CD14-positive monocyte (primary cell): ENCODE measurements at regions not wholly inside any gene's neighbourhood (a gene's known extent, or its start where the extent isn't known, plus 50 kb on each side); places are given as distances from the start of the nearest gene placed in this dataset.

Source experiments
- DNase-seq, 3 donors: peaks; one replicate each; pipeline ENCODE4 v3.0.0-alpha.2; 2011 to 2022
- H2AFZ ChIP-seq: 2 replicates; pipeline ENCODE4 v1.6.0; 2012; ENCODE audit warnings: mild to moderate bottlenecking, low read depth, low read length, inconsistent platforms; ENCODE audit not compliant: insufficient read depth, poor library complexity, severe bottlenecking
- H3K27ac ChIP-seq, 2 donors: 1 replicate in 1 of 2; 2 replicates in 1 of 2; pipeline ENCODE4 v1.5.1; 2012 to 2013; ENCODE audit warnings: low read length in 2 of 2, control low read depth in 1 of 2, inconsistent platforms in 1 of 2, low read depth in 1 of 2, mild to moderate bottlenecking in 1 of 2
- H3K27me3 ChIP-seq, 2 donors: one replicate each; pipeline versions ENCODE4 v1.6.0 to v1.6.1; 2011 to 2013; ENCODE audit warnings: low read length in 2 of 2; ENCODE audit not compliant: control insufficient read depth in 2 of 2, insufficient read depth in 2 of 2
- H3K36me3 ChIP-seq, 2 donors: replicated peaks in 1 of 2; 1 replicate in 1 of 2; 2 replicates in 1 of 2; pipeline versions ENCODE4 v1.5.1 to v1.6.1; 2012 to 2013; ENCODE audit warnings: low read length in 2 of 2, control low read depth in 1 of 2, inconsistent platforms in 1 of 2, mild to moderate bottlenecking in 1 of 2; ENCODE audit not compliant: insufficient read depth in 2 of 2, control insufficient read depth in 1 of 2
- H3K4me1 ChIP-seq, 2 donors: 1 replicate in 1 of 2; 2 replicates in 1 of 2; pipeline versions ENCODE4 v1.5.1 to v1.6.1; 2012 to 2013; ENCODE audit warnings: low read length in 2 of 2, control low read depth in 1 of 2, inconsistent platforms in 1 of 2, mild to moderate bottlenecking in 1 of 2, moderate library complexity in 1 of 2; ENCODE audit not compliant: insufficient read depth in 2 of 2, control insufficient read depth in 1 of 2
- H3K4me2 ChIP-seq: replicated peaks from 2 replicates; pipeline ENCODE3; 2012; ENCODE audit warnings: low read length, moderate library complexity, mild to moderate bottlenecking; ENCODE audit not compliant: poor library complexity, severe bottlenecking; ENCODE audit errors: extremely low read depth
- H3K4me3 ChIP-seq, 3 experiments: fragments of 200-600 bp in 1 of 3; sonication (generic) in 1 of 3; replicated peaks in 1 of 3; 1 replicate in 2 of 3; 2 replicates in 1 of 3; pipeline ENCODE4 v1.5.1; 2011 to 2013; ENCODE audit warnings: low read length in 3 of 3, mild to moderate bottlenecking in 3 of 3, control low read depth in 2 of 3, low read depth in 2 of 3, inconsistent platforms in 1 of 3, moderate library complexity in 1 of 3
- H3K79me2 ChIP-seq: 2 replicates; pipeline ENCODE4 v1.6.0; 2012; ENCODE audit warnings: mild to moderate bottlenecking, control low read depth, inconsistent platforms, low read length, moderate library complexity; ENCODE audit not compliant: insufficient read depth
- H3K9ac ChIP-seq: 2 replicates; pipeline ENCODE4 v1.6.0; 2017; ENCODE audit warnings: low read length, mild to moderate bottlenecking; ENCODE audit not compliant: insufficient read depth, poor library complexity, severe bottlenecking
- H3K9me3 ChIP-seq, 2 donors: replicated peaks in 1 of 2; 1 replicate in 1 of 2; 2 replicates in 1 of 2; pipeline versions ENCODE4 v1.5.1 to v1.6.1; 2012 to 2013; ENCODE audit warnings: low read length in 2 of 2, control low read depth in 1 of 2; ENCODE audit not compliant: control insufficient read depth in 1 of 2, insufficient read depth in 1 of 2
- H4K20me1 ChIP-seq: 2 replicates; pipeline ENCODE4 v1.6.0; 2012; ENCODE audit warnings: mild to moderate bottlenecking, low read length, control low read depth, moderate library complexity; ENCODE audit not compliant: insufficient read depth
- H3K27ac Mint-ChIP-seq, 7 donors: one replicate each; pipeline ENCODE4 v1.8.0; 2020; ENCODE audit warnings: mild to moderate bottlenecking in 7 of 7, mixed read lengths in 7 of 7, moderate library complexity in 6 of 7, inconsistent platforms in 2 of 7
- H3K27me3 Mint-ChIP-seq, 3 donors: one replicate each; pipeline ENCODE4 v1.8.0; 2021 to 2022; ENCODE audit warnings: low read depth in 3 of 3, mild to moderate bottlenecking in 3 of 3, mixed read lengths in 3 of 3, moderate library complexity in 3 of 3, inconsistent platforms in 1 of 3
- H3K36me3 Mint-ChIP-seq, 2 donors: one replicate each; pipeline ENCODE4 v1.8.0; 2020; ENCODE audit warnings: mixed read lengths in 2 of 2, inconsistent platforms in 1 of 2, mild to moderate bottlenecking in 1 of 2
- H3K4me1 Mint-ChIP-seq: one replicate; pipeline ENCODE4 v1.8.0; 2020; ENCODE audit warnings: mild to moderate bottlenecking, mixed read lengths
- H3K4me3 Mint-ChIP-seq, 2 donors: one replicate each; pipeline ENCODE4 v1.8.0; 2020; ENCODE audit warnings: mild to moderate bottlenecking in 2 of 2, mixed read lengths in 2 of 2, moderate library complexity in 1 of 2
- H3K9me3 Mint-ChIP-seq, 7 donors: one replicate each; pipeline ENCODE4 v1.8.0; 2020 to 2022; ENCODE audit warnings: mixed read lengths in 7 of 7, mild to moderate bottlenecking in 6 of 7, moderate library complexity in 6 of 7, inconsistent platforms in 2 of 7
- WGBS: methylation state at CpG from one replicate; pipeline ENCODE4 v1.1.5; 2013; ENCODE audit warnings: missing lambda C conversion rate; ENCODE audit not compliant: insufficient coverage; 5-methylcytosine and 5-hydroxymethylcytosine counted together
- intact Hi-C, 2 donors: fragments of 100-400 bp; cut with micrococcal nuclease; formaldehyde crosslinking; loops; one replicate each; pipeline versions ENCODE4 v1.15.0 to v1.15.1; 2023
- TF ChIP-seq, protein P1 (sequence below): fragments of 200-600 bp; IDR thresholded peaks from one replicate; pipeline ENCODE4 v1.8.0; 2022; ENCODE audit warnings: antibody characterized with exemption, mild to moderate bottlenecking

- Histone ChIP-seq H3K79me2 (no peaks in the 10 kb centered on the region), H3K9me3 (no peaks in the 10 kb centered on the region), H3K4me1 (peaks cover 37 to 67% of the 10 kb centered on the region in 2 donors), H2AFZ (no peak overlapping the region), H3K4me2 (no peak overlapping the region), H3K9ac (no peak overlapping the region), H3K36me3 (no peaks in the 10 kb centered on the region), H3K27ac (peak overlapping the region in 1 of 2 donors; percentile 21), H3K4me3 (no peak overlapping the region), H3K27me3 (no peaks in the 10 kb centered on the region), H4K20me1 (no peaks in the 10 kb centered on the region)
- DNase-seq, result peak; percentile 22 to 48 (median 27)
- H3K9me3 Mint-ChIP-seq, result peaks cover 0 to 4% (median 0%) of the 10 kb centered on the region in 7 donors
- H3K36me3 Mint-ChIP-seq, result peaks cover 0 to 4% of the 10 kb centered on the region in 2 donors
- H3K4me3 Mint-ChIP-seq, result no peak overlapping the region
- H3K4me1 Mint-ChIP-seq, result peaks cover 63% of the 10 kb centered on the region
- intact Hi-C loops, result loop anchor here (5.0 kb wide), 5 partner anchors 61 to 134 kb away; partner anchors contain the start of gene DUSP5 (in 1 of the 2)
- TF ChIP-seq, protein P1, sequence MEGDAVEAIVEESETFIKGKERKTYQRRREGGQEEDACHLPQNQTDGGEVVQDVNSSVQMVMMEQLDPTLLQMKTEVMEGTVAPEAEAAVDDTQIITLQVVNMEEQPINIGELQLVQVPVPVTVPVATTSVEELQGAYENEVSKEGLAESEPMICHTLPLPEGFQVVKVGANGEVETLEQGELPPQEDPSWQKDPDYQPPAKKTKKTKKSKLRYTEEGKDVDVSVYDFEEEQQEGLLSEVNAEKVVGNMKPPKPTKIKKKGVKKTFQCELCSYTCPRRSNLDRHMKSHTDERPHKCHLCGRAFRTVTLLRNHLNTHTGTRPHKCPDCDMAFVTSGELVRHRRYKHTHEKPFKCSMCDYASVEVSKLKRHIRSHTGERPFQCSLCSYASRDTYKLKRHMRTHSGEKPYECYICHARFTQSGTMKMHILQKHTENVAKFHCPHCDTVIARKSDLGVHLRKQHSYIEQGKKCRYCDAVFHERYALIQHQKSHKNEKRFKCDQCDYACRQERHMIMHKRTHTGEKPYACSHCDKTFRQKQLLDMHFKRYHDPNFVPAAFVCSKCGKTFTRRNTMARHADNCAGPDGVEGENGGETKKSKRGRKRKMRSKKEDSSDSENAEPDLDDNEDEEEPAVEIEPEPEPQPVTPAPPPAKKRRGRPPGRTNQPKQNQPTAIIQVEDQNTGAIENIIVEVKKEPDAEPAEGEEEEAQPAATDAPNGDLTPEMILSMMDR, result no peak
- peak overlapping the region in 6 of 7 donors; percentile 24 to 89 (median 72) for H3K27ac Mint-ChIP-seq
- WGBS, result 100% methylated on average over 1 of the region's 2 CpGs
- peaks cover 1 to 9% (median 3%) of the 10 kb centered on the region in 3 donors for H3K27me3 Mint-ChIP-seq
Measured at GRCh38 chr10:110413049-110413783, 84.5 kb upstream of the DUSP5 start.

GRCh38 chr10:110413903-110414547, 83.7 kb upstream of the DUSP5 start:
- H3K9me3 Mint-ChIP-seq, result peaks cover 0 to 4% (median 0%) of the 10 kb centered on the region in 7 donors
- H3K27me3 ChIP-seq, result no peaks in the 10 kb centered on the region
- no peaks in the 10 kb centered on the region for H3K36me3 ChIP-seq
- intact Hi-C loops, result loop anchor here (5.0 kb wide), 5 partner anchors 62 to 133 kb away; partner anchors contain the start of gene DUSP5 (in 1 of the 2)
- H3K27me3 Mint-ChIP-seq, result peaks cover 1 to 9% (median 3%) of the 10 kb centered on the region in 3 donors
- DNase-seq, result peak in 1 of 3 donors; percentile 7
- peak overlapping the region in 1 of 3 experiments; percentile 35 for H3K4me3 ChIP-seq
- H3K27ac Mint-ChIP-seq, result peak overlapping the region; percentile 24 to 89 (median 72)
- no peaks in the 10 kb centered on the region for H4K20me1 ChIP-seq
- peak overlapping the region in 1 of 2 donors; percentile 65 for H3K27ac ChIP-seq
- TF ChIP-seq, protein P1, result no peak
- WGBS, result 58% methylated on average over 8 of the region's 11 CpGs
- H3K9me3 ChIP-seq, result no peaks in the 10 kb centered on the region
- no peak overlapping the region for H3K9ac ChIP-seq
- peak overlapping the region; percentile 17 for H3K4me2 ChIP-seq
- peak overlapping the region in 1 of 2 donors; percentile 17 for H3K4me3 Mint-ChIP-seq
- H2AFZ ChIP-seq, result no peak overlapping the region
- peaks cover 0 to 4% of the 10 kb centered on the region in 2 donors for H3K36me3 Mint-ChIP-seq
- H3K4me1 ChIP-seq, result peaks cover 37 to 61% of the 10 kb centered on the region in 2 donors
- H3K4me1 Mint-ChIP-seq, result peaks cover 61% of the 10 kb centered on the region
- H3K79me2 ChIP-seq, result no peaks in the 10 kb centered on the region
